ENCODE measurements at regions not wholly inside any gene's neighbourhood (a gene's known extent, or its start where the extent isn't known, plus 50 kb on each side); places are given as distances from the start of the nearest gene placed in this dataset.

- TF ChIP-seq E2F6 (IDR thresholded peaks at IDR 0.05) (no peak), EP300 (IDR thresholded peaks at IDR 0.05; ENCODE audit: borderline replicate concordance in 1 of 2, low read depth in 2 of 2, low read length in 2 of 2) (no peak), MAX (IDR thresholded peaks at IDR 0.05) (no peak), POLR2A (IDR thresholded peaks at IDR 0.05; ENCODE audit: control extremely low read depth in 1 of 2, low read depth in 2 of 2, low read length in 2 of 2) (no peak)
Measured at GRCh38 chr4:71907782-71908181, 123.9 kb upstream of the GC start (continued).
